HG03066 (cell line): ENCODE measurements at regions not wholly inside any gene's neighbourhood (a gene's known extent, or its start where the extent isn't known, plus 50 kb on each side); places are given as distances from the start of the nearest gene placed in this dataset.
A peak's percentile ranks its signal among the peaks of the same experiment; 100 is the strongest.

ENCODE experiments used
- ATAC-seq: cut with Tn5 transposase; IDR thresholded peaks from one replicate; pipeline ENCODE4 v1.9.1; 2021; ENCODE audit warnings: low read depth; ENCODE audit not compliant: unreplicated experiment

GRCh38 chr2:195026261-195026660 is 630.8 kb upstream of the SLC39A10 start:
- ATAC-seq = no peak

- ATAC-seq = no peak
Observed at GRCh38 chr2:195022508-195022830, 634.6 kb upstream of the SLC39A10 start.

DNA sequence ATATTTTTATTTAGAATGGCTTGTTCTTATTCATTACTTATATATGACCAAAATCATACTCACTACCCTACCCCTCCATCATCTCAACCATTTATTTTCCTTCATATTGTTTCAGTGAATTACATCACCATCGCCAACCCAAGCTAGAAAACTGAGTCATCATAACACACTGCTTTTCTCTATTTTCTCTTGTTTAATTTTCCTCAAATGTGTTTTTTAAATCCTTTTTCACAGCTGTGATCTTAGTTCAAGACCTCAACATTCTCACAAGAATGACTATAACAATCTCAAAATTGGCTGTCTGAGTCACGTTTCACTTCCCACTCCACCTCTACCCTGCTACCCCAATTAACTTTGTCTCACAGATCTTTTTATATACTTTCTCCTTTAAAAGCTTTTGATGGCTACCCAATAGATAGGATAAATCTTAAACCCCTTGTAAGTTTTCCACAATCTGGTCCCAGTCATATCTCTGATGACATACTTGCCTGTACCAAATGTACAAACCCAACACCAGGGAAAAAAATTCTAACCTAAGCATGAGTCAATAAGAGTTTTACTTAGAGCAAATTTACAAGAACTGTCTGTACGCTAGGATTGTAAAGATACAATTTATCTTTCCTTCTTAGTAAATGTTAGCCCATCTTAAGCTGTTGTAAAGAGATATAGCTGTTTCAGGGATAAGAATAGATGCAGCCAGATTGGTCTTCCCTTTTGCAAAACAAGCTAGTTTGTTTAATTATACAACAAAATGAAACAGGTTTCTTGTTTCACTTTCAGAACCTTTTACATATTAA is 635.1 kb upstream of the SLC39A10 start:
- ATAC-seq = peak; percentile 51

DNA sequence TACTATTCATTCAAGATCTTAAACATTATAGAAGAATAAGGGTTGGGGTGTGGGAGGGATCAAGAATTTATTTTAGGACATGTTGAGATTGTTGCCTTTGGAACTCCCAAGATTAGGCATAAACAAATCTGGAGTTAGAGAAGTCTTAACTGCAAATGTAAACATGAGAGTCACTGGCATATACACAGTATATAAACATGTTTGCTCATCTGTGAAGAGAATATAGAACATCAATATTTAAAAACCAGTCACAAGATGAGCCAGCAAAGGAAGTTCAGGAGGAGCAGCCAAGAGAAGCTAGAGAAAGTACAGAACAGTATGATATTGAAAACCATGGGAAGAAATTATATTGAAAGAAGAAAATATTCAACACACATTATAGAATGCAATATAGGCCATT is 638.6 kb upstream of the SLC39A10 start:
- no peak for ATAC-seq

DNA sequence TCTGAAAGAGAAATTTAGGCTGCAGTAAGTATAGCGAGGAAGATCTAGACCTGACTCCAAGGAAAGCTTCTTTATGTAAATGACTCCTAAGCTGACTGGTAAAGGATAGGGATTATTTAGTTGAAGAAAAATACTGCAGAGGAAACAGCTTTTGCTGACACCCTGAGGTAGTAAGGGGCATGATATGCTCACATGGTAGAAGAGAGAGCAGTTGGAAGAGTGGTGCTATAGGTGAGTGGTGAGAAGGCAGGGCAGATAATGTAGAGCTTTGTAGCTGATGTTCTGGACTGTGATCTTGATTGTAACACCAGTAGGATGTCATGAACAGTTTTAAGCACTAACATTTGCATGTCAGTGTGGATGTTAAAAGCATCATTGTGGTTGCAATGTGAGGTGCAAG is 639.1 kb upstream of the SLC39A10 start:
- ATAC-seq = no peak

- ATAC-seq = no peak
Observed at GRCh38 chr2:195016841-195017240, 640.2 kb upstream of the SLC39A10 start.

- no peak for ATAC-seq
Observed at GRCh38 chr2:195009202-195009601, 647.8 kb upstream of the SLC39A10 start.

- ATAC-seq = no peak
Observed at GRCh38 chr2:195006856-195007255, 650.2 kb upstream of the SLC39A10 start.

- no peak for ATAC-seq
Observed at GRCh38 chr2:195003881-195004471, 653.0 kb upstream of the SLC39A10 start.

GRCh38 chr2:195001924-195002323 is 655.1 kb upstream of the SLC39A10 start:
- no peak for ATAC-seq

GRCh38 chr2:194999771-195000170 is 657.3 kb upstream of the SLC39A10 start:
- no peak for ATAC-seq

- ATAC-seq = no peak
Observed at GRCh38 chr2:194992648-194993047, 664.4 kb upstream of the SLC39A10 start.

DNA sequence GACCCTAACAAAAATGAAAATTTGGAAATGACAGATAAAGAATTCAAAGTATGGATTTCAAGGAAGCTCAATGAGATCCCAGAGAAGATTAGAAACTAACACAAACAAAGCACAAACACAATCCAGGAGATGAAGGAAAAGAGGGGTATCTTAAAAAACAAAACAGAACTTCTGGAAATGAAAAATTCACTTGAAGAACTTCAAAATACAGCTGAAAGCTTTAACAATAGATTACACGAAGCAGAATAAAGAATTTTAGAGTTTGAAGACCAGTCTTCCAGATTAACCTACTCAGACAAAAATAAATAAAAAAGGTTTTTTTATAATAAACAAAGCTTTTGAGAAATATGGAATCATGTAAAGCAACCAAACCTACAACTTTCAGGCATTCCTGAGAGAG is 671.8 kb upstream of the SLC39A10 start:
- ATAC-seq = no peak

DNA sequence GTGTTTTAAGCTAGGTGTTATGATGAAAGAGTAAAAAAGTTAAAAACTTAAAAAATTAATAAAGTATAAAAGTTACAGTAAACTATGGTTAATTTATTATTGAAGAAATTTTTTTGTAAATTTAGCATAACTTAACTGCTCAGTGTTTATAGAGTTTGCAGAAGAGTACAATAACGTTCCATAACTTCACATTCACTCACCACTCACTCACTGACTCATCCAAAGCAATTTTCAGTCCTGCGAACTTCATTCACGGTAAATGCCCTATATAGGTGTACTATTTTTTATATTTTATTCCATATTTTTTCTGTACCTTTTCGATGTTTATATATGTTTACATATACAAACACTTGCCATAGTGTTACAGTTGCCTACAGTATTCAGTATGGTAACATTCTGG is 694.8 kb upstream of the SLC39A10 start:
- ATAC-seq = no peak

DNA sequence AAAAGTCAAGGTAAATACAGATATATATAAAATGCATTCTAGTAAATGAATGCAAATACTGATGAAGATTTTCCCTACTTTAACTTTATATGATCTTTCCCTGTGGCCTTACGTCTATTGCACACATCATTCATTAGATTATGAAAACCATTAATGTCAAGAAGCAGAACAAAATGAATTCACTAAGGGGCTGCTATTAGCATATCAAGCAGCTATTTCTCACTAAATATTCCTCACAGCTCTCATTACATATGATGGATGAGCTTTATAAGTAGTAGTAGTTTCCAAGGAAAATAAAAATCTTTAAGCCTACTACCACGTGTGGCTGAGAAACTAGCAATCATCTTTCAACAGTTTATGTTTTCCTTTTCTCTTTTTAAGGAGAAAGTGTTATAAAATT is 702.8 kb upstream of the SLC39A10 start:
- ATAC-seq = no peak

GRCh38 chr2:194946826-194947225 is 710.2 kb upstream of the SLC39A10 start:
- ATAC-seq = no peak

- ATAC-seq = no peak
Observed at GRCh38 chr2:194938066-194938465, 719.0 kb upstream of the SLC39A10 start.

- ATAC-seq = no peak
Observed at GRCh38 chr2:194927489-194927888, 729.5 kb upstream of the SLC39A10 start.

GRCh38 chr2:194926873-194927272 is 730.2 kb upstream of the SLC39A10 start:
- no peak for ATAC-seq

GRCh38 chr2:194925742-194926141 is 731.3 kb upstream of the SLC39A10 start:
- no peak for ATAC-seq

GRCh38 chr2:194917519-194917918 is 739.5 kb upstream of the SLC39A10 start:
- ATAC-seq = no peak

DNA sequence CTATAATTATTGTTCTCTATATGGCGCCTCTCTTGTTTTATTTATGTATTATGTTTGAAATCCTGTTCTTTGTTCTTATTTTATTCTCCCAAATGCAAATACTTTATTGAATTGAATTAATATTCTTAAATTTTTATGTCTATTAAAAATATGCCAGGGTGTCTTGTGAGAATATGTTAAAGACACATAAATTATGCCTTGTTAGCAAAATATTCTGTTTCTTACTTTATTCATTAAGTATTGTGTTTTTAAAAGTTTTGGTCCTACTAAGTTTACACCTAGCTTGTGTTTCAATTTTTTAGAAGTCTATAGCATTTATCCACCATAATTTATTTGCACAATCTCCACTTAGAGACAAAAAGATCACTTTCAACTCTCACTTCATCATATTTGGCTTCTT is 741.5 kb upstream of the SLC39A10 start:
- ATAC-seq = no peak
